HUES64 (cell line): ENCODE measurements at regions not wholly inside any gene's neighbourhood (a gene's known extent, or its start where the extent isn't known, plus 50 kb on each side); places are given as distances from the start of the nearest gene placed in this dataset.

Source experiments
- H3K27ac ChIP-seq: 2 replicates; pipeline ENCODE4 v1.7.0; 2013; ENCODE audit warnings: low read depth, low read length, inconsistent platforms
- H3K27me3 ChIP-seq: 2 replicates; pipeline ENCODE4 v1.6.1; 2013; ENCODE audit warnings: mild to moderate bottlenecking, low read length; ENCODE audit not compliant: insufficient read depth
- H3K36me3 ChIP-seq: 2 replicates; pipeline ENCODE4 v1.6.1; 2013; ENCODE audit warnings: mild to moderate bottlenecking, low read length; ENCODE audit not compliant: insufficient read depth
- H3K4me1 ChIP-seq: 2 replicates; pipeline ENCODE4 v1.6.1; 2013; ENCODE audit warnings: mild to moderate bottlenecking, low read length, moderate library complexity; ENCODE audit not compliant: insufficient read depth
- H3K4me3 ChIP-seq: 2 replicates; pipeline ENCODE4 v1.5.1; 2013; ENCODE audit warnings: mild to moderate bottlenecking, low read length, moderate library complexity
- H3K9ac ChIP-seq: 2 replicates; pipeline ENCODE4 v1.6.1; 2013; ENCODE audit warnings: mild to moderate bottlenecking, low read depth, low read length
- H3K9me3 ChIP-seq: 2 replicates; pipeline ENCODE4 v1.6.1; 2013; ENCODE audit warnings: low read depth, low read length; ENCODE audit not compliant: insufficient read depth
- WGBS: fragments of 150-250, 120-280 bp; methylation state at CpG from one replicate; pipeline ENCODE4 v1.1.7; 2013; ENCODE audit warnings: missing lambda C conversion rate; 5-methylcytosine and 5-hydroxymethylcytosine counted together

DNA sequence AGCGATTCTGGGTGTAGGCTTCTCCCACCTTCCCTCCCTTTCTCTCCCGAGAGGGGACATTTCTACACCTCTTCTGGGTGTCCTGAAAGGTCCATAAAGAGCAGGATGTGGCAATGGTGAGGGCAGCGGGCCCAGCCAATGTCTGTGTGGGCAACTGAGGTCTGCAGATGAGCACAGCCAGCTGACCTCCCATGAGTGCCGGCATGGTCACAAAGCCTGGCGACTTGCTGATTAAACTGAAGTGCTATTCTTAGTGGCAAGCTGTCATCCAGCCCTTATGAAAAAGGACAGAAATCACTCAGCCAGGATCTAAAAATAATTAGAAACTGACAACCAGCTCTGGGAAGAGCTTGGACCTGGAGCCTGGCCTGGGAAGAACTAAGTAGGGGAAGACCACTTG lies 124.3 kb upstream of the RGMA start:
- Histone ChIP-seq H3K36me3 (no peaks in the 10 kb centered on the region), H3K4me3 (no peak overlapping the region), H3K4me1 (peaks cover 10% of the 10 kb centered on the region; the same call in 1 of the 2 replicates), H3K9ac (no peak overlapping the region), H3K27ac (no peak overlapping the region), H3K27me3 (no peaks in the 10 kb centered on the region; the same call in 1 of the 2 replicates), H3K9me3 (no peaks in the 10 kb centered on the region)
- 89% methylated on average over 5 of the region's 5 CpGs for WGBS

DNA sequence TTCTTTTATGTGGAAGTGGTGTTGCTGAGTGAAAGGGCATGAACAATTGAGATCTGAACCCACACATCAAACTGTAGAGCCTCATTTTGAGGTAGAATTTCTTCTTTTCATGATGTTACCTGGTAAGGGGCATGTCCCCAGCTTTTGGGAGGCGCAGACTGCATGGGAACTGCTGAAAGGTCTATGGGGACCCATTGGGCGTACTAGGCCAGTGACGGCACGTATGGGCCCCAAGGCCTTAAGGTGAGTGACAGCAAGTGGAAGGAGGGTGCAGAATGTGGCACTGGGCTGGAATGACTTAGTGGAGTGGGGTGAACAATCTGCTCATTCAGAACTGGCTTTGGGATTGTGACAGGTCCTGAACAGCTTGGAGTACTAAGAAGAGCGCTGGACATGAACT lies 123.6 kb upstream of the RGMA start:
- Histone ChIP-seq H3K4me1 (peaks cover 10% of the 10 kb centered on the region; the same call in 1 of the 2 replicates), H3K9me3 (no peaks in the 10 kb centered on the region), H3K27me3 (no peaks in the 10 kb centered on the region; the same call in 1 of the 2 replicates), H3K4me3 (no peak overlapping the region), H3K9ac (no peak overlapping the region), H3K36me3 (no peaks in the 10 kb centered on the region), H3K27ac (no peak overlapping the region)
- WGBS, result 97% methylated on average over 5 of the region's 5 CpGs

DNA sequence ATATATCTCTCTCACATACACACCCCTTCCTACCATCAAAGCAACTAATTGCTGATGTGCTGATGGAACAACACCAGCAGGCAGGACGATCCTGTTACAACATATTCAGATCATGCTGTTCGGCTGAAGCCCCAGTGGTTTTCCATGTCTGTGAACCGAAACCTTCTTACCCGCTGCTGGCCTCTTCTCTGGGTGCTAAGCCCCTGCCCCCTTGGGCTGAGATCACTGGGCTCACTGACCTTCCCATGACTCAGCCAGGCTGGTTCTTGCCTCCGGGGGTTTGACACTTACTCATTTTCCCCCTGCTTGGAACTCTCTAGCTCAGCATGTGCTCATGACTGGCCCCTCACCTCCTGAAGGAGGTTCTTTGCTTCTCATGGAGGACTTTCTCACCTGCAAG lies 122.0 kb upstream of the RGMA start:
- Histone ChIP-seq H3K27me3 (no peaks in the 10 kb centered on the region; the same call in 1 of the 2 replicates), H3K4me3 (no peak overlapping the region), H3K27ac (no peak overlapping the region), H3K4me1 (peaks cover 10% of the 10 kb centered on the region; the same call in 1 of the 2 replicates), H3K9ac (no peak overlapping the region), H3K9me3 (no peaks in the 10 kb centered on the region), H3K36me3 (no peaks in the 10 kb centered on the region)
- 80% methylated on average over 5 of the region's 5 CpGs for WGBS

DNA sequence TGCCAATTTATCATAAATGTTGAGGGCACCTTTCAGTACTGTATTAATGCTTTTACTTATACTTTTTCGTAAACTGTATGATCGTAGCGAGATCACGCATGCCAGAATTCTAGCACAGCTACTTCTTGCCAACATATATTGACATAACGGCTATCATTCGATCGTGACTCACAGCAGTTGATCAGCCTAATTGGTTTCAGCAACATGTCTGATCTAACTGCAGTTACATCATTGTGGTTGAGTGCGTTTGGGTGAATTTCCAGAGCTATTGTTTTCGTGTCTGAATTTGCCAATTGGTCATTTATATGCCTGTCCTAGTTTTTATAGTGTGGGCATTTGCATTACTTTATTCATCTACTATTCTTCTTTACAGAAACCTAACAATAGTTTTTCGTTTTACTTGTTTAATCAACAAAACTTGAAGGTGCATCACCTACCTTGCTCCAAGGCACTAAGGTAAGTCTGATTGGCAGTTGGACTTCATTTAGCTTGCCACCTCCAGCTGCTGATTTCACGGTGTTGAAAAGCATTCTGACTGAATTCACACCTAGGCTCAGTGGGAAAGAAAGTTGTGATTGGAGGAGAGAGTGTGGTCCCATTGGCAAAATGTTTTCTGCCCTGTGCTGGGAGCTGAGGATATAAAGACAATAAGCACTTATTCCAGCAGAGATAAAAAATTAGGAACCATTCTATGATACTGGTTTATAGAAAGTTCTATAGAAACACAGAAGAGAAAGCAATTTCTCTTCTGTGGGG lies 120.9 kb upstream of the RGMA start:
- no peak overlapping the region for H3K27ac ChIP-seq
- no peaks in the 10 kb centered on the region; the same call in 1 of the 2 replicates for H3K27me3 ChIP-seq
- WGBS, result 85% methylated on average over 11 of the region's 11 CpGs
- H3K9me3 ChIP-seq, result no peaks in the 10 kb centered on the region
- no peak overlapping the region for H3K9ac ChIP-seq
- H3K4me3 ChIP-seq, result no peak overlapping the region
- peaks cover 10% of the 10 kb centered on the region; the same call in 1 of the 2 replicates for H3K4me1 ChIP-seq
- H3K36me3 ChIP-seq, result no peaks in the 10 kb centered on the region

DNA sequence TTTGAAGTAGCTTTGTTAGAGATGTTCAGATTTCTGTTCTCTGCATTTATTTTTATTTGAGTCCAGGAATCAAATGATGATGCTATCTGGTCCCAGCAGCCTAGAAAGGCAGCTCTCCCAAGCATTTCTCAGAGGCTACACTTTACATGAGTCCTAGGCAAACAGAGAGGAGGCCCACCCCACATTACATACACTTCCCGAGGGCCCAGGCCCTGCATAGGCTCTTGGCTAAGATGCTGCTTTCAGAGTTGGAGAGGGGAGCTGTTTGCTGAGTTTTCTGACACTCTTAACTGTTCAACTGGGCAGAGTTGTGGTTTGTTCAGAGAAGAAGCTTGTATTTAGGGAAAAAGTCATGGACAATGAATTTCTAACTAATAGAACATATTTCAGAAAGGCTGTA lies 117.9 kb upstream of the RGMA start:
- Histone ChIP-seq H3K36me3 (no peaks in the 10 kb centered on the region), H3K4me3 (no peak overlapping the region), H3K9me3 (no peaks in the 10 kb centered on the region), H3K27ac (no peak overlapping the region), H3K4me1 (peaks cover 14% of the 10 kb centered on the region; the same call in 1 of the 2 replicates), H3K9ac (no peak overlapping the region), H3K27me3 (no peaks in the 10 kb centered on the region)
- WGBS, result 78% methylated on average over 1 of the region's 1 CpG

DNA sequence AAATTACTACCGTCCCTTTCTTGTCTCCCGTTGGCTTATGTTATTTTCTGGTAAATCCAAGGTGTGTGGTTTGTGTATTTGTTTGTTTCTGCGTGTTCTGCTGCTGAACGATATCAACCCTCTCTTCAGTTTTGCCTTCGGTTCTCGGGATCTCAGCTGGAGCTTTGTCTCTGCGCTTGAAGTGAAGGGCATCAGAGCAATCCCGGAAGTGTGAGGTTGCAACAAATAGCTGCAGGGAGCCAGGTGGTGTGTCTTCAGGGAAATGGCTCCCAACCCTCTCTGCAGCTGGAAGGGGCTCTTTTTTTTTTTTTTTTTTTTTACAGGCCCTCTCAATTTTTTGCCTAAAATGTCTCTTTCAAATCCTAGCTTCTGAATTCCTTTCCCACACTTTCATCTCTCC lies 116.4 kb upstream of the RGMA start:
- H3K9ac ChIP-seq, result no peak overlapping the region
- peaks cover 16% of the 10 kb centered on the region for H3K4me1 ChIP-seq
- H3K4me3 ChIP-seq, result no peak overlapping the region
- no peaks in the 10 kb centered on the region for H3K9me3 ChIP-seq
- 87% methylated on average over 8 of the region's 8 CpGs for WGBS
- no peak overlapping the region for H3K27ac ChIP-seq
- no peaks in the 10 kb centered on the region for H3K36me3 ChIP-seq
- no peaks in the 10 kb centered on the region for H3K27me3 ChIP-seq

DNA sequence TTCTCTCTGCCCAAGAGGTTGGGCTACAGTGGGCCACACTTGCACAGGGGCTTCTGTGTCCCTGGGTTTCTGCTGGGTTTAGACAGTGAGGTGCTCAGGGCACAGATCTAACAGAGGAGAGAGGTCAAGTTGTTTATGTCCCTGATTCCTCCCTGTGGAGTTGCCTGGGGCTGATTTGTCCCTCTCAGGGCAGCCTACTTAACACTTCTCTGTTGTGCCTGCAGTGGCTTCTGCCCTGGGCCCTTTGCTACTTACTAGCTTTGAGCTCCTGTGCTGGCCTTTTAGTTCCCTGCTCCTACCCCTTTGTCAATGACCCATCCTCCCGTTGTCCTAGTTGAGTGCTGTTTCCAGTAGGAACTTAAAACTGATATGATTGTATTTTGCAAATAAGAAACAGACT lies 114.0 kb upstream of the RGMA start:
- WGBS, result 33% methylated on average over 1 of the region's 1 CpG
- Histone ChIP-seq H3K27me3 (no peaks in the 10 kb centered on the region), H3K4me1 (peaks cover 16% of the 10 kb centered on the region; the same call in 1 of the 2 replicates), H3K9me3 (no peaks in the 10 kb centered on the region), H3K27ac (no peak overlapping the region), H3K36me3 (no peaks in the 10 kb centered on the region), H3K9ac (no peak overlapping the region), H3K4me3 (no peak overlapping the region)

DNA sequence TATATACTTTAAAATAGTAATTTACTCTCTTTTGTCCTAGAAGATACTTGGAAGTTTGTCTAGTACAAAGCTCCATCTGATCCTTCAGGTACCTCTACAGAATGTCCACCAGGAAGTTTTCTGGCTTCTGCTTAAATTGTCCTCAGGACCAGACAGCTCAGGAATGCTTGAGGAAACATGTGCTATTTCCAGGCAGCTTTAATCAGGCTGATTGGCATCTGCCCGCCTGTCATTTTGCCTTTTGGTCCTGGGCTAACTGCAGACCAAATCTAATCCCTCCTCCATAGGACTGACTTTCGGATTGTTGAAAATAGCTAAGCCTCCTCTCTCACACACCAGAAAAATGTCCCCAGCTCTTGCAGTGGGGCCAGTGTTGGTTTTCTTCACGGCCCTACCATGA lies 113.4 kb upstream of the RGMA start:
- no peaks in the 10 kb centered on the region for H3K36me3 ChIP-seq
- H3K4me1 ChIP-seq, result peaks cover 16% of the 10 kb centered on the region; the same call in 1 of the 2 replicates
- no peak overlapping the region for H3K9ac ChIP-seq
- 95% methylated on average over 3 of the region's 3 CpGs for WGBS
- no peak overlapping the region for H3K27ac ChIP-seq
- no peaks in the 10 kb centered on the region for H3K9me3 ChIP-seq
- no peak overlapping the region for H3K4me3 ChIP-seq
- no peaks in the 10 kb centered on the region for H3K27me3 ChIP-seq

DNA sequence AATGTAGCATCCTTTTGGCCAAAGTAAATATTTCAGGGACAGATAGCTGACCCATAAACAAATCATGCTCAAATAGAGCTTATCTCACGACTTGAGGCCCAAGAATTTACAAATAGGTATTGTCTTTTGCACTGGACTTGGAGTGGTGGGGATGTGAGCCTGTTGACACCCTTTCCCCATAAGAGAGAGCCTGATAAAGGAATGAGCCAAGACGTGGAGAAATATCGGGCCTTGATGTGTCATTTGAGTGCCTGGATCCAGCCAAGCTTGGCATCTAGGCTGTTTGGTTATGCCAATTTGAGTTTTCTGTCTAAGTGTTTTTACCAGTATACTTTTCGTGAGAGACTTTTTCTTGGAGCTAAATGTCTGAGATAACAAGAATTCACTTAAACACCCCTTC lies 112.9 kb upstream of the RGMA start:
- Histone ChIP-seq H3K4me3 (no peak overlapping the region), H3K36me3 (no peaks in the 10 kb centered on the region), H3K9me3 (no peaks in the 10 kb centered on the region), H3K27ac (no peak overlapping the region), H3K9ac (no peak overlapping the region), H3K27me3 (no peaks in the 10 kb centered on the region), H3K4me1 (peaks cover 16% of the 10 kb centered on the region; the same call in 1 of the 2 replicates)
- WGBS, result 87% methylated on average over 4 of the region's 4 CpGs

DNA sequence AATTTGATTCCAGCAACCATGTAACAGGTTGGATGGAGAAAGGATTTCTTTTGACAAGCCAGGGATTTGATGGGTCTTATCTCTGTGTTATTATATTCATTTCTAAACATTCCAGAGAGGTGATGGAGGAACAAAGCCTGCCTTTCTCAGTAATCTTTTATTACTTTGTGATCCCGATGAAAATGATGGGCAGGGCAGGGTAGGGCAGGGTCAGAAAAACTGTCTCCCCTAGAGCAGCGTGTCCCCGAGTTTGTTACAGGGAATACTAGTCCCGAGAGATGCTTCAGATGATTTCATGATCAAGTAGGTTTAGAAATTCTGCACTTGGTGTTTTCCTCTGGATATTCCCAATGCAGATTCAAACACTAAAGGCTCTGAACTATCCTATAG lies 111.8 kb upstream of the RGMA start:
- no peak overlapping the region for H3K4me3 ChIP-seq
- H3K4me1 ChIP-seq, result peaks cover 16% of the 10 kb centered on the region; the same call in 1 of the 2 replicates
- 91% methylated on average over 4 of the region's 4 CpGs for WGBS

DNA sequence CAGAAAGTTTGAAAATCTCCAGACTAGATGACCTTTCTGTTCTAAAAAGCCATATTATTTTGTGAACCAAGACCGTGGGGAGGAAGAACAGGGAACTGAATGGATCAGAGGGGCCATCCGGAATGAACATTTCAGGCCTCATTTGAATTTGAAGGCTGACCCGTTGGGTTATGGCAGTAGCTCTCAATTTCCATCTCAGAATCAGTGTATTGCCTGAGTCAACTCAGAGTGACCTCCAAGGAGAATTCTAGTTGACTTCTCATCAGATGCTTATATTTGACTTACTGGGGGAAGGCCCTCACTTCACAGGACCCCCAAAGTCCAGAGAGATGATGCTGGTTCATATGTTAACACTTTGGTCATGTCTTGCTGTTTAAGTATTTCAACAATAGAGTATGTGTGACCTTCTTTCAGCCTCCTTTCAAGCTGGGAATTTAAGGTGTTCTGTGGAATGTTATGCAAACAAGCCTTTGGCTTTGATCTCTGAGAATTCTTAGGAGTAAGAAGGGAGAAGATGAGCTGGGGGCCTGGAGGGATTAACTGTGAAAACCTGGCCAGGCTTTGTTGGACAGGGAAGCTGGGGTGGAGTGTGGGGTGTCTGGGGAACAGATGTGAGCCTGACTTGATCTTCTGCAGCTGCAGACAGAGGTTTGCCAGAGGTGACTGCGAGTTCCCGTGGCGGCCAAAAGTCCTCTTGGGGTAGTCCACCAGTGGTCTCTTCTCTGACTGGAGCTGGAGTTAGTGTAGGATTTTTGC lies 111.2 kb upstream of the RGMA start:
- WGBS, result 53% methylated on average over 6 of the region's 6 CpGs
- H3K4me3 ChIP-seq, result no peak overlapping the region
- H3K36me3 ChIP-seq, result no peaks in the 10 kb centered on the region
- H3K4me1 ChIP-seq, result peaks cover 16% of the 10 kb centered on the region; the same call in 1 of the 2 replicates
- no peak overlapping the region for H3K9ac ChIP-seq
- H3K27me3 ChIP-seq, result no peaks in the 10 kb centered on the region
- H3K9me3 ChIP-seq, result no peaks in the 10 kb centered on the region
- H3K27ac ChIP-seq, result no peak overlapping the region

More for the DNA sequence above, 111.8 kb upstream of the RGMA start:
- H3K27ac ChIP-seq, result no peak overlapping the region
- H3K9me3 ChIP-seq, result no peaks in the 10 kb centered on the region
- no peaks in the 10 kb centered on the region for H3K27me3 ChIP-seq
- no peak overlapping the region for H3K9ac ChIP-seq
- no peaks in the 10 kb centered on the region for H3K36me3 ChIP-seq
